AG04450 (cell line): ENCODE measurements at regions not wholly inside any gene's neighbourhood (a gene's known extent, or its start where the extent isn't known, plus 50 kb on each side); places are given as distances from the start of the nearest gene placed in this dataset.

Experiments
- CTCF ChIA-PET: fragments of 300-600, 350-600 bp; formaldehyde crosslinking; extraction: SDS; loops from one replicate; lab custom pipeline; 2022; ENCODE audit warnings: antibody characterized with exemption, inconsistent platforms; lab: Charles Lee
- POLR2A ChIA-PET: fragments of 350-600 bp; formaldehyde crosslinking; extraction: SDS; loops from one replicate; lab custom pipeline; 2021; ENCODE audit warnings: antibody characterized with exemption, inconsistent platforms; lab: Yijun Ruan, JAX
- DNase-seq: peaks from one replicate; pipeline ENCODE4 v3.0.0-alpha.2; 2011; ENCODE audit warnings: low read depth, low spot score
- H3K27ac ChIP-seq: one replicate; pipeline ENCODE4 v1.5.1; 2012; ENCODE audit warnings: low read depth, low read length, control low read depth
- H3K27me3 ChIP-seq: one replicate; pipeline ENCODE4 v1.6.0; 2012; ENCODE audit warnings: low read length; ENCODE audit not compliant: control insufficient read depth, insufficient read depth
- H3K4me3 ChIP-seq: 2 replicates; pipeline ENCODE4 v1.5.1; 2011; ENCODE audit warnings: mild to moderate bottlenecking, low read depth, low read length, control low read depth
- H3K9me3 ChIP-seq: 2 replicates; pipeline ENCODE4 v1.5.1; 2012; ENCODE audit warnings: low read length; ENCODE audit not compliant: control insufficient read depth, insufficient read depth
- CTCF ChIP-seq: IDR thresholded peaks from 2 replicates; pipeline ENCODE4 v1.5.1; 2011; ENCODE audit warnings: low read depth, low read length, control low read depth, inconsistent platforms

DNA sequence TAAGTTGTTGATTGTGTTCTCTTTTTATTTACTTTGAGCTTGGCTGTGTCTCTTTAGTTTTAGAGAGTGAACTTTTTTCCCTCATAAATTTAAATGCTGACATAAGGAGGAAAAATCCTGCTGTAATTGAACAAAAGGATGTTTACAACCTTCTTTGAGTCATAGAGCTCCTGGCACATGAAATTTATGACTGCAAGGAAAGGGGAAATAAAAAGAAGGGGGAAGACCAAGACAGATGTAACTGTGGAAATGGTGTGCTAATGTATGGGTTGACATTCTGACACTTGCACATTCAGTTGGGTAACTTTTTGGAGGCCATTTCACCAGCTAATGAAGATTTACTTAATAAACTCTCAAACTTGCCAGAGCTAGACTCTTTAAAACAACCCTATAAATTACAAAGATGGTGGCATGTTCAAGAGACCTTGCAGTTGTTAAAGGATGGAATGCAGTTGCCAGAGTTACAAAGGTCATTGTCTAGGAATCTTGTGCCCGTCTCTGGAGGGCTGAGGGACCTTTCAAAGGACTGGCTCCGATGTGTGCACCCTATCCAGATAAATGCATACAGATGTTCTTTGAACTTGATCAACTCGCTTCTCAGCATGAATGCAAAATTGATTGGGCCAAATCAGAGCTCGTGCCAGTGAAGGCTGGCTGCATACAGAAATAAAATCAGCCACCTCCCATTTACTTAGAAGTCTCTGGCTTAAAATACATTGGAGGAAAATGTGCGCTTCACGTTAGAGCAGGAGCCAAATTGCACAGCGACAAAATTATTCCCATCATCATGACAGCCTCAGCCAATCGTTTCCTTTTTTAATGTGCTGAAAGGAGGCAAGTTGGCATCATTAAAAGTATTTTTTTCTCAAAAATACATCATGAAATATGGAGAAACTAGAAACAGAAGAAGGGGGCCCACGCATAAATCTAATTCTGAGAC is 289.0 kb upstream of the XYLT1 start:
- Histone ChIP-seq H3K27me3 (no peaks in the 10 kb centered on the region), H3K9me3 (peaks cover 3% of the 10 kb centered on the region; the same call in 1 of the 2 replicates), H3K27ac (no peak overlapping the region), H3K4me3 (no peak overlapping the region)
- no peak for TF ChIP-seq CTCF
- ChIA-PET POLR2A (no interaction called here), CTCF (interaction anchor here (0.6 kb wide), 1 partner anchor 379 kb away, joined by 5 read pairs; no protein-coding TSS in a partner anchor)
- no peak for DNase-seq

DNA sequence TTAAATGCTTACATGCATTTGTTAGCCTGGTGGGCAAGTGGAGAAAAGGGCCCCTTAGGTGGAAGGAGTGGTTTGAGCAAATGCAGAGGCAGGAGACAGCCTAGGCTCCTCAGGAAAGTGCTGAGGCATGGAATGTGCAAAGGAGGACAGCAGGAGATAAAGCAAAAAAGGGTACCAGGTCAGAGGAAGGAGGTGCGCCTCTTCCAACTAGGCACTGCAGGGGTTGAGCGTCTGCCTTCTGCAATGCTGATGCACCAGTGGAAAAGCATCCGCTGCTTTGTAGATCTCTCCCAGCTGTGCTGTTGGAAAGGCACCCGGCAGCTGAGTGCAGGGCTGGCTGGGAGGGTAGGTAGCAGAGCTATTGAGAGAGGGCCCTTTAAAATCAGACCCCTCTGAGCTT is 287.0 kb upstream of the XYLT1 start:
- H3K9me3 ChIP-seq = peaks cover 3% of the 10 kb centered on the region; the same call in 1 of the 2 replicates
- H3K27ac ChIP-seq = no peak overlapping the region
- H3K27me3 ChIP-seq = no peaks in the 10 kb centered on the region
- no peak for DNase-seq
- no peak overlapping the region for H3K4me3 ChIP-seq
- POLR2A ChIA-PET = no interaction called here
- CTCF ChIA-PET = no interaction called here
- no peak for TF ChIP-seq CTCF

DNA sequence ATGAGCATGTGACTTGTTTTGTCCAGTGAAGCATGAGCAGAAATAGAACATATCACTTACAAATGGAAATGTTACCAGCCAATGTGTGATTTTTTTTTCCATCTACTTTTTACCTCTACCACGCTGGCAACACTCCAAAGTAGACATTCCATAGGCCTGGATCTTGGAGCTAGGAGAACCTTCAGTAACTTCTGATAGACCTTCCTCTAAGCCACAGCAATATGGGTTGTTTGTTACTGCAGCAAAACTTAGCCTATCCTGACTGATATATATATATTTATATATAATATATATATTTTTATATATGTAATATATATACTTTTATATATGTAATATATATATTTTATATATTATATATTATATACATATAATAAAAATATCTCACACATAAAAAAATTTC is 284.4 kb upstream of the XYLT1 start:
- Histone ChIP-seq H3K27me3 (no peaks in the 10 kb centered on the region), H3K4me3 (no peak overlapping the region), H3K27ac (no peak overlapping the region), H3K9me3 (peaks cover 3% of the 10 kb centered on the region; the same call in 1 of the 2 replicates)
- no peak for DNase-seq
- CTCF ChIA-PET = no interaction called here
- POLR2A ChIA-PET = no interaction called here
- no peak for TF ChIP-seq CTCF

DNA sequence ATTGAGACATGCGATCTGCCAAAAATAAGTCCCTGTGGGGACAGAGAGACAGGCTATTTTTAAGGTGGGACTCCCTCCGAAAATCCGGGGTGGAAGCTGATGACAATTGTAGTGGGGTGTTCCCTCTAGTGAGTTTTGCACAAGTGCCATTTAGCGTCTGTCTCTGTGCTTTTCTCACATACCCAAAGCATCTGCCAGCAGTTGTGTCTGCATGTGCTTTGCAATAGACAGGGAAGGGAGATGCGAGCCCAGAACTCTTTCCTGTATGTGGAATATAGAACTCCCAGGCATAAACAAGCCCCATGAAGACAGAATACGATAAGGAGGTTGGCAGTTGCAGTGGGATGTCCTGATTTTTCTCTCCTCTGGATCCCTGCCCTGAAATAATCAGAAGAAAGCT is 282.7 kb upstream of the XYLT1 start:
- no peak for TF ChIP-seq CTCF
- Histone ChIP-seq H3K4me3 (no peak overlapping the region), H3K27ac (no peak overlapping the region), H3K9me3 (peaks cover 3% of the 10 kb centered on the region; the same call in 1 of the 2 replicates), H3K27me3 (no peaks in the 10 kb centered on the region)
- ChIA-PET POLR2A (no interaction called here), CTCF (no interaction called here)
- no peak for DNase-seq

GRCh38 chr16:17749706-17750105 is 278.9 kb upstream of the XYLT1 start:
- H3K27me3 ChIP-seq = no peaks in the 10 kb centered on the region
- no peaks in the 10 kb centered on the region; the same call in 1 of the 2 replicates for H3K9me3 ChIP-seq
- H3K27ac ChIP-seq = no peak overlapping the region
- no peak overlapping the region for H3K4me3 ChIP-seq
- no peak for TF ChIP-seq CTCF
- POLR2A ChIA-PET = no interaction called here
- DNase-seq = no peak
- CTCF ChIA-PET = no interaction called here
